ENCODE measurements at regions not wholly inside any gene's neighbourhood (a gene's known extent, or its start where the extent isn't known, plus 50 kb on each side); places are given as distances from the start of the nearest gene placed in this dataset.
"Not testable (repeated sequence)": the region's sequence is repeated elsewhere in the genome, so short reads cannot be mapped to it uniquely, and the experiment has no call there.

DNA sequence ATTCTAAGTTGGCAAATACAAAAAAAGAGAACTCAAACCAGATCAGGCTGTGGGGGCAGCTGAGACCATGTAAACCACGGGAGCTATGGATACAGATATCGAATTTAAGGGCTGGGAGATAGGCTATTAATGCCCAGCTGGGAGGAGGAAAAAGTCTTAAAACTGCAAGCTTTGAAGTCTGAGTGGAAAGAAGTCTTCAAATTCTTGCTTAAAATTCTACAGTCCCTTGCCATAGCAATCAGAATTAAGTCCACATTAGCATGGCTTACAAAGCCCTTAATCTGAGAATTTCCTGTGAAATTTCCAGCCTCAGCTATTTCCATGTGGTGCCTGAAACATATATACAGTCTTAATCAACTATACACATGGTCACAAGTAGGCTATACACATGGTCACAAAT is 465.0 kb upstream of the HSF2 start:
- DNase-seq = no peak
- Mint-ChIP-seq H3K36me3 (ENCODE audit: unreplicated experiment) (no peaks in the 10 kb centered on the region), H3K27me3 (ENCODE audit: unreplicated experiment) (peaks cover 2% of the 10 kb centered on the region), H3K4me3 (ENCODE audit: unreplicated experiment) (no peak overlapping the region), H3K9me3 (ENCODE audit: unreplicated experiment) (peaks cover 6% of the 10 kb centered on the region), H3K4me1 (ENCODE audit: low read depth, unreplicated experiment) (peaks cover 22% of the 10 kb centered on the region), H3K27ac (ENCODE audit: unreplicated experiment) (no peak overlapping the region)
- TF ChIP-seq, protein P1, sequence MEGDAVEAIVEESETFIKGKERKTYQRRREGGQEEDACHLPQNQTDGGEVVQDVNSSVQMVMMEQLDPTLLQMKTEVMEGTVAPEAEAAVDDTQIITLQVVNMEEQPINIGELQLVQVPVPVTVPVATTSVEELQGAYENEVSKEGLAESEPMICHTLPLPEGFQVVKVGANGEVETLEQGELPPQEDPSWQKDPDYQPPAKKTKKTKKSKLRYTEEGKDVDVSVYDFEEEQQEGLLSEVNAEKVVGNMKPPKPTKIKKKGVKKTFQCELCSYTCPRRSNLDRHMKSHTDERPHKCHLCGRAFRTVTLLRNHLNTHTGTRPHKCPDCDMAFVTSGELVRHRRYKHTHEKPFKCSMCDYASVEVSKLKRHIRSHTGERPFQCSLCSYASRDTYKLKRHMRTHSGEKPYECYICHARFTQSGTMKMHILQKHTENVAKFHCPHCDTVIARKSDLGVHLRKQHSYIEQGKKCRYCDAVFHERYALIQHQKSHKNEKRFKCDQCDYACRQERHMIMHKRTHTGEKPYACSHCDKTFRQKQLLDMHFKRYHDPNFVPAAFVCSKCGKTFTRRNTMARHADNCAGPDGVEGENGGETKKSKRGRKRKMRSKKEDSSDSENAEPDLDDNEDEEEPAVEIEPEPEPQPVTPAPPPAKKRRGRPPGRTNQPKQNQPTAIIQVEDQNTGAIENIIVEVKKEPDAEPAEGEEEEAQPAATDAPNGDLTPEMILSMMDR (IDR thresholded peaks at IDR 0.05; ENCODE audit: partially characterized antibody, unreplicated experiment) = no peak

DNA sequence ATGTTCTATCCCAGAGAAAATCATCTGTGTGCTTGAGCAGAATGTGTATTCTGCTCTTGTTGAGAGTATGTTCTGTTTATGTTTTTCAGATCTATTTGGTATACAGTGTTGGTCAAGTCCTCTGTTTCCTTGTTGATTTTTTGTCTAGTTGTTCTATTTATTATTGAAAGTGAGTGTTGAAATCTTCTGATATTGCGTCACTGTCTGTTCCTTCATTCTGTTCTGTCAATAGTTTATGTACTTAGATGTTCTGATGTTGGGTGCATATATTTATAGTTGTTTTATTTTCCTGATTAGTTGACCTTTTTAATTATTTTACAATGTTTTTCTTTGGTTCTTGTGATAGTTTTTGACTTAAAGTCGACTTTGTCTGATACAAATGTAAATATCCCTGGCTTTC is 458.7 kb upstream of the HSF2 start:
- Mint-ChIP-seq H3K4me3 (ENCODE audit: unreplicated experiment) (no peak overlapping the region), H3K4me1 (ENCODE audit: low read depth, unreplicated experiment) (no peaks in the 10 kb centered on the region), H3K27me3 (ENCODE audit: unreplicated experiment) (no peaks in the 10 kb centered on the region), H3K27ac (ENCODE audit: unreplicated experiment) (no peak overlapping the region), H3K9me3 (ENCODE audit: unreplicated experiment) (peaks cover 1% of the 10 kb centered on the region), H3K36me3 (ENCODE audit: unreplicated experiment) (no peaks in the 10 kb centered on the region)
- TF ChIP-seq, protein P1 (IDR thresholded peaks at IDR 0.05; ENCODE audit: partially characterized antibody, unreplicated experiment) = no peak
- DNase-seq = no peak

DNA sequence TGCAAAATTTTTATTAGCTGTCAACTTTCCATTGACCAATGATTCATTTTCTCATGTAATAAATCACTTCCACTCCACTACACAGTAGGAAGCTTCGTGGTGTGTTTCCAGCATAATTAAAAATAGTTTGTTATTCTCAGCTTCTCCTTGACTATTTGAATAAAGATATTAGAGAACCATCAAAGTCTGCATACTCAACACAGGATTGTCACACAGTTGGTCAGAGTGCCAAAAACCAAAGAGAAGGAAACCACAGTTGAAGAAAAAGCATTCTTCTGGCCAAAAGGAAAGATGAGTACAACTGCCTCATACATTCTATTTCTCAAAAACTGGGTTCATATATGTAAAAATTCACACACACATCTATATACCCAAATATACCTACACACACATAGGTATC is 455.1 kb upstream of the HSF2 start:
- Mint-ChIP-seq H3K4me1 (ENCODE audit: low read depth, unreplicated experiment) (no peaks in the 10 kb centered on the region), H3K36me3 (ENCODE audit: unreplicated experiment) (peaks cover 8% of the 10 kb centered on the region)

DNA sequence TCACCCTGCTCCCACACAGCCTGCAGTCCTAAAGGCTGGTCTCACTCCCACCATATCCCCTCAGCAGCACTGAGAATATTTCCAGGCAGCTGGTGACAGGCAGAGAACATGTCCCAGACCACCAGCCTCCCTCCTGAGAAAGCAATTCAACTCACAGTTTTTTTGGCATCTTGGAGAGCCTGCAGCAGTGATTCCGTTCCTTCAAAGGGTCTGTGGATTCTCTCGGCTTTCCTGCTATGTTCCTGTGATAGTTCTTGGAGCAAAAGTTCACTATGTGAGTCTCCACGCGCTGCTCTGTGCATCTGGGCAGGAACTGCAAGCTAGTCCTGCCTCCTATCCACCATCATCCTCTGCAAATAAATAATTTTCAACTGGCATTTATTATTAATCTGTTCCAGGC is 448.3 kb upstream of the HSF2 start:
- Mint-ChIP-seq H3K4me1 (ENCODE audit: low read depth, unreplicated experiment) (no peaks in the 10 kb centered on the region), H3K27me3 (ENCODE audit: unreplicated experiment) (no peaks in the 10 kb centered on the region), H3K9me3 (ENCODE audit: unreplicated experiment) (peaks cover 3% of the 10 kb centered on the region), H3K27ac (ENCODE audit: unreplicated experiment) (no peak overlapping the region), H3K36me3 (ENCODE audit: unreplicated experiment) (peaks cover 12% of the 10 kb centered on the region), H3K4me3 (ENCODE audit: unreplicated experiment) (no peak overlapping the region)
- no peak for DNase-seq
- TF ChIP-seq, protein P1 (IDR thresholded peaks at IDR 0.05; ENCODE audit: partially characterized antibody, unreplicated experiment) = no peak

More for the DNA sequence above, 455.1 kb upstream of the HSF2 start:
- no peak for DNase-seq
- no peaks in the 10 kb centered on the region for H3K27me3 Mint-ChIP-seq (ENCODE audit: unreplicated experiment)
- no peaks in the 10 kb centered on the region for H3K9me3 Mint-ChIP-seq (ENCODE audit: unreplicated experiment)
- H3K4me3 Mint-ChIP-seq (ENCODE audit: unreplicated experiment) = no peak overlapping the region
- TF ChIP-seq, protein P1 (IDR thresholded peaks at IDR 0.05; ENCODE audit: partially characterized antibody, unreplicated experiment) = no peak
- H3K27ac Mint-ChIP-seq (ENCODE audit: unreplicated experiment) = no peak overlapping the region

DNA sequence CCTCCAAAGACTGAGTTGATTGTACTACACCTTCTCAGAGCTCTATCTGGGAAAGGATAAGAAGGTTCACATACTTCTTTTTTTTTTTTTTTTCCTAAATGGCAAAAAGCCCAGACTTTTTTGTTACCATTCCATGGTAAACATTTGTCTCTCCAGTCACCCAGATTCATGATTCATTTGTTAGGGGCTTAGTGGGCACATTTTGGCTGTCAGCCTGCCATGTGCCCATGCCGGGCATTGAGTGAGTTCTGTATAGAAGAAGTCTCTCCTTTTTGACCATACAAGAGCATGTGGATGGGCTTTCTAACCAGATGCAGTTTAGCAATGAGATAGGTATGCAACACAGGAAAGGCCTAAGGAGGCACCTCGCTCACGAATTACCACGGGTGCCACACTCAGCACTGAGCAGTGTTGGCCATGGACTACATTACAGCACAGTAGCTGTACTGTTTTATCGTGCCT is 447.5 kb upstream of the HSF2 start:
- H3K9me3 Mint-ChIP-seq (ENCODE audit: unreplicated experiment) = peaks cover 3% of the 10 kb centered on the region
- no peaks in the 10 kb centered on the region for H3K27me3 Mint-ChIP-seq (ENCODE audit: unreplicated experiment)
- DNase-seq = no peak
- no peak overlapping the region for H3K27ac Mint-ChIP-seq (ENCODE audit: unreplicated experiment)
- H3K4me3 Mint-ChIP-seq (ENCODE audit: unreplicated experiment) = no peak overlapping the region
- H3K4me1 Mint-ChIP-seq (ENCODE audit: low read depth, unreplicated experiment) = no peaks in the 10 kb centered on the region
- TF ChIP-seq, protein P1 (IDR thresholded peaks at IDR 0.05; ENCODE audit: partially characterized antibody, unreplicated experiment) = no peak
- peaks cover 12% of the 10 kb centered on the region for H3K36me3 Mint-ChIP-seq (ENCODE audit: unreplicated experiment)

DNA sequence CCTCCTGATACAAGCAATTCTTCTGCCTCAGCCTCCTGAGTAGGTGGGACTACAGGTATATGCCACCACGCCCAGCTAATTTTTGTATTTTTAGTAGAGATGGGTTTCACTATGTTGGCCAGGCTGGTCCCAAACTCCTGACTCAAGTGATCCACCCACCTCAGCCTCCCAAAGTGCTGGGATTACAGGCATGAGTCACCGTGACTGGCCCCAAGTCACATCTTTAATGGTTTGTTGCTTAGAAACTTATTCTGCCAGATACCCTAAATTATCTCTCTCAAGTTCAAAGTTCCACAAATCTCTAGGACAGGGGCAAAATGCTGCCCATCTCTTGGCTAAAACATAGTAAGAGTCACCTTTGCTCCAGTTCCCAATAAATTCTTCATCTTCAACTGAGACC is 444.1 kb upstream of the HSF2 start:
- not testable (repeated sequence) for DNase-seq; H3K36me3 Mint-ChIP-seq (ENCODE audit: unreplicated experiment); H3K27me3 Mint-ChIP-seq (ENCODE audit: unreplicated experiment); H3K27ac Mint-ChIP-seq (ENCODE audit: unreplicated experiment); H3K4me3 Mint-ChIP-seq (ENCODE audit: unreplicated experiment); H3K9me3 Mint-ChIP-seq (ENCODE audit: unreplicated experiment); H3K4me1 Mint-ChIP-seq (ENCODE audit: low read depth, unreplicated experiment)
